Stimulated activated CD4-positive, alpha-beta T cell treated with anti-CD3 and anti-CD28 coated beads, Interleukin-1b, Interleukin-23, amount 100 ng/mL, for 48 hours (primary cell): ENCODE measurements at regions not wholly inside any gene's neighbourhood (a gene's known extent, or its start where the extent isn't known, plus 50 kb on each side); places are given as distances from the start of the nearest gene placed in this dataset.
A peak's percentile ranks its signal among the peaks of the same experiment; 100 is the strongest.

ENCODE experiments used
- DNase-seq: peaks from one replicate; pipeline ENCODE4 v3.0.0-alpha.2; 2020

DNA sequence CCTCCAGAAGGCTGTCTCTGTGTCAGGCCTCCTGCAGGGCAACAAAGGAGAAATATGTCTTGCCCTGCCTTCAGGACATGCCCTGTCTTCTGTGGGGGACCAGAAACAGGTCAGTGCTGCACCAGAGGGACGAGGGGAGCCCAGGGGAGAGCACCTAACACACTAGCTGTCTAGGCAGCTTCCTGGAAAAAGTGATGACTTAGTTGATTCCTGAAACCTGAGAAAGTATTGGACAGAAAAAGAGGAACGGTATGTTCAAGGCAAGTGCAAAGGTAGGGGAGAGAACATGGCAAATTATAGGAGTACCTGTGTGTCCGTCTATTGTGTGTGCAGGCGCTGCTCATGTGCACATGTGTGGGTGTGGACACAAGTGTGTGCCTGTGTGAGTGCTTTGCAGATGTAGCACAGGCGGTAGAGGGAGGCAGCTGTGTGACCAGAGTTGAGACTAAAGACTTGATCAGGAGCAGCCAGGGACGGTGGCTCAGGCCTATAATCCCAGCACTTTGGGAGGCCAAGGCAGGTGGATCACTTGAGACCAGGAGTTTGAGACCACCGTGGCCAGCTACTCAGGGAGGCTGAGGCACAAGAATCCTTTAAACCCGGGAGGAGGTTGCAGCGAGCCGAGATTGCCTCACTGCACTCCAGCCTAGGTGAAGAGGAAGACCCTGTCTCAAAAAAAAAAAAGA is 119.5 kb downstream of the GYPC start:
- no peak for DNase-seq

DNA sequence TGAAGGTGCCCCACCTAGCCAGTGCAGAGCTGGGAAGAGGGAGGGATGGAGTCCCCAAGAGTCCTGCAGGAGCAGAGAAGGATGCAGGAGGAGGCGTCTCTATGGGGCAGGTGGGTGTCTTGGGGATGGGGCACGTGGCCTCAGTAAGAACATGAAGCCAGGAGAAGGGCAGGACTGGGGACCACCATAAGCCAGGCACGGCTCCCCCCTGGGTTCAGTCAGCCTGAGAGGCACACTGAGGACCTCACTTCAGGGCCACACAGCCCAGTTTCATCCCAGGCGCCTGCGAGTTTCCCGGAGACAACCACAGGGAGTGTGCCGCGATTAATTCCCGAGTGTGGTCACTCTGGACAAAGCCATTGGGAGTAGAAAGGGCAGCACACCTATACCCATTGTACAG is 120.3 kb downstream of the GYPC start:
- DNase-seq: no peak

DNA sequence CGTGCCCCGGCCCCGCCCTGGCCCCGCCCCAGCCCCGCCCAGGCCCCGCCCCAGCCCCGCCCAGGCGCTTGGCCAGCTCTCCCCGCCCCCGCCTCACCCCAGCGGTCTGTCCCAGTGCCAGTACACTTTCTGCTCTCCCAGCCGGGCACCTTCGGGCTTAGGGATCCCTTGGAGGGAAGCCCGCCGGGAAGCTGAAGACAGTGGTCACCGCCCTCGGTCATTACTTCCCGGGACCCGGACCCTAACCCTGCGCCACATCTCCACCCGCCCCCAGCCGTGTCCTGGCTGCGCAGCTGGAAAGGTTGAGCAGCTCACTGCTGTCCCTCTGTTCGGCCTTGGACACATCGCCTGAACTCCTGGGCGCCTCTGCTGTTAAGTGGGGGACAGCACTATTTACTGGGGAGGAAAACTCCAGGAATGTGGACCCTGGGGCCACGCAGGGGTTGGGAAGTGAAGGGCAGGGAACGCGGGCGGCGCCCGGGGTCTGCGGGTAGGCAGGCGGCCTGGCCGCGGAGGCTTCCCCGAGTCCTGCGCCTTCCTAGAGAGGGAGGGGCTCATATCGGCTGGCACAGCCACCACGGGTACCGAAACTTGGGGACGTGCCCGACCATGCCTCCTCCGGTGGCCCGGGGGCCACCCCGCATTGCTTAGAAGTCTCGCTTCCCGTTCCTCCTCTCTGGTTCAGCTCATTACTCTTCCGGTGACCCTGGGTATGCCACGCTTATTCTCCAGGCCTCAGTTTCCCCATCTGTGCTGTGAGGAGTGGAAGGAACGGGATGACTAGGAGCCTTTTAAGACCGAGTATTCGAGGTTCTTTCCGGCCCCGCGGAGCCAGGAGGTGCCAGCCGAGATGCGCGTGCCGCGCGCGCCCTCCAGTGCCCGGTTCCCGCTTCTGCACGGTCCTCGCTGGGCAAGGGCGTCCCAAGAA is 121.0 kb downstream of the GYPC start:
- DNase-seq: peak; percentile 80

DNA sequence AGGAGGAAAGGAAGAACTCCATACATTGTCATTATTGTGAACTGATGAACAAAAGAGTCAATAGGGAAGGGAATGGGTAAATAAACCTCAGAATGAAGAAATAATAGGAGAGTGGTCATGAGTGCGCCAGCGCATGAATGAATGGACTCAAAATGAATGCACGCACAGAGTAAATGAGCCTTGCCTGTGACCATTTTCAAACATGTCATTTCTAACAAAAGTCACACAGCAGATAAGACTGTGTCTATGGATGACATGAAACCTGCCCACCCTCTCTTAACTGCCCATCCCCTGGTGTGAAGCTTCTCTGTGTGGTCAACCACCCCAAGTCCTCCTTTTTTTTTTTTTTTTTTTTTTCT is 121.1 kb upstream of the TEX51 start:
- no peak for DNase-seq

DNA sequence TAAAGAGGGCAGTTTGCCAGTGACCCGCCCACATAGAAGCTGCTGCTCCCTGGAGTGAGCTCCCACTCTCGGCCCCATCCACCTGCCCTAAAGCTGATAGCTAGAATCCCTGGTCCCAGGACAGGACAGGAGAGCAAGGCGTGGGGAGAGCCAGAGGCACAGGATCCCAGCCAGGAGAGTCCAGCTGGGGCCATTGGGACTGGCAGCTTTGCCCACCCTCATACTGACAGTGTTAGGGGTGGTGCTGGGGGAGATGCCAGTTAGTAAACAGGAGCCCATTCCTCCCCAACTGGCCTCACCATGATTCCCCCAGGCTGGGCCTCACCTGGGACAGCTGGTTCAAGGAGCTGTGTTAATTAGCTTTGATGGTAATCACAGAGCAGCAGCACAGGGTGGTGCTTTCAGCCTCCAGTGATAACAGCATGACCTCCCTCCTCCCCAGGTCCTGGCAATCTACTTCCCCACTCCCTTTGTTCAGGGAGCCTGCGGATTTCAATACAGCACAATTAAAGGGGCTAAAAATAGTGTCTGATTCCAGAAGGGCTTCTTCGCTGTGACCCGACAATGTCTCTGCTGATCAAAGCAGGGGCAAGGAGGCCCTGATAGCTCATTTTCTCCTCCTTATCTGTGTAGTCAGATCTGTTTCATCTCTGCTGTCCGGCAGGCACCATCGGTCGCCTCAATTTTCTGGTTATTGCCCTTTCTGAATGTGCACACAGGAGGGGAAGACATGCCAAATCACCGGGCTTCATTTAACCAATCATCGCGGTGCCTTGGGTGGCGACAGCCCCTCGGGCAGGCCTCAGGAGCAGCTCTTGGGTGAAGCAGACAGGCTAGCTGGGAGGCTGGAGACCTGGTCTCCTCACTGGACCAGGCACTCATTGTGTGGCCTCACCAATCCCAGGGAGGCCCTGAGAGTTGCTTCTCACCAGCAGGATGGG is 119.9 kb upstream of the TEX51 start:
- no peak for DNase-seq

DNA sequence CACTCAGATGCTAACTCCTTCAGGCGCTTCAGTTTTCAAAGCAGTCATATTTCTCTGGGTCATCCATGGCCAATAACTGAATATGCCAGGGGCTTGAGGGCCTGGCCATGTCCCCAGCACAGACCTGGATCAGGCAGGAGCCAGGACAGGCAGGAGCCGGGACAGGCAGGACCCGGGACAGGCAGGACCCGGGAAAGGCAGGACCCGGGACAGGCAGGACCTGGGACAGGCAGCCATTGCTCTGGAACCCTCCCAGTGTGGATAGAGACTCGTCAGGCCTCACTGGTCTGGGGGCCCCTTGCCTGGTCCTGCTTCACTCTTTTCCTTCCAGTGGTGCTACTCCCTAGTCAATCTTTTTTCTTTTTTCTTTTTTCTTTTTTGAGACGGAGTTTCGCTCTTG is 117.5 kb upstream of the TEX51 start:
- no peak for DNase-seq

DNA sequence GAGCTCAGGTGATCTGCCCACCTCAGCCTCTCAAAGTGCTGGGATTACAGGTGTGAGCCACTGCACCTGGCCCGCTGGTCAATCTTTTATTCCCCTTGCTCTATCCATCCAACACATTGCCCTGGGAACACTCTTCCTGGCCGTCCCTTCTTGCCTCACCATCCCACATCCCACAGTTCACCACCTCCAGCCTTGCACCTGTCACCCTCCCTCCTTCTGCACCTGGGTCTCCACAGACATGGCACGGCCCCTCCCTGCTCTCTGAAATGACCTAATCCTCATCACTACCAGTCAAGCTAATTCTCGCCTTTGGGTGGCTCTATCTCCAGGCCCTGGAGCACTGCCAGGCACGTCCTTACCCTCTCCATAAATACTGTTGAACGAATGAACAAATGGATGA is 116.9 kb upstream of the TEX51 start:
- DNase-seq: no peak

DNA sequence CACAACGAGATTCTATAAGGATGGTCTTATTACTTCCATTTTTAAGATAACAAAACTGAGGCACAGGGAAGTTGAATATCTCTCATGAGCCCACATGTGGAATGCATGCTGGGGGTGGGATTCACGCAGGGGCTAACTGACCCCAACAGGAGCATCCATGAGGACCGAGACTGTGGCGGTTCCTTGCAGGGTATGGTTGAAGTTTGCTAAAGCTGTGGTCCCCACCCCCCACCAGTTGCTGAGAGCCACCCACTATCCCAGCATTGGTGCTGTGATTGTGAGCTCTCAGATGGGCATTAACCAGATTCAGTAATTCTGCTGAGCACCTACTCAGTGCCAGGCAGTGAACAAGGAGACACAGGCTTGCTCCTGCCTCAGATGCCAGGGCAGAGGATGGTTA is 116.0 kb upstream of the TEX51 start:
- DNase-seq: no peak

DNA sequence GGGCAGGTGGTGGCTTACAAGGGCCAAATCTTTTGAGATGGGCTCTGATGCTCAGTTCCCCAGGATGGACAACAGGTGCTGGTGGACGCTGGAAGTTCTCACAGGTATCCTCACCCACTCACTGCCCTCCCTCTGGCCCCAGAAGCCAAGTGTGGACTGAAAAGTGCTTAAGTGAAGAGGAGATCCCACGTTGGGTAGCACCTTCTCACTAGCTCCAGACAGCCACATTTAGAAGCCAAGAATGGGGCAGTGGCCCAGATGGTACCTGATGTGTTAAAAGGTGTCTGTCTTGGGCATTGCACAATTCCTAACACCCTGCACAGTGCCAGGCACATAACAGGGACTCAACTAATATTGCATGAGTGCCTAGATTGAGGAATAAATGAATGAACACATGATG is 115.3 kb upstream of the TEX51 start:
- DNase-seq: no peak

DNA sequence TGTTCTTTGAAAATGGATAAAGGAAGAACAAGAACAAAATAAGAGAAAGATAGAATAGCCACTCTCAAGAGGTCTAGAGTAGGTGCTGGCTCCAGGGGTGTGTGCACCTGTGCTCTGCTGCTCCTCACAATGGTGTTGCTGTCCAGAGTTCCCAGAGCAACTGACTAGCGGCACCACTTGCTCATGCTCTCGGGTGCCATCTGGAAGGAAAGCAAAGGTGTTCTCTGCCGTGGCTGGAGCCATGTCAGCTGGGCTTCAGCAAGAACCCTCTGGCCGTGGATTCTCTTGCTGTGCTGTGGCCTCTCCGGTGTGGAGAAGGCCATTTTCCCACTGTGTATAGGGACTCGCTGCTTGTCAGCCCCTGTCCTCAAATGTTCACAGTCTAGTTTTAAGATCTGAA is 114.6 kb upstream of the TEX51 start:
- no peak for DNase-seq

DNA sequence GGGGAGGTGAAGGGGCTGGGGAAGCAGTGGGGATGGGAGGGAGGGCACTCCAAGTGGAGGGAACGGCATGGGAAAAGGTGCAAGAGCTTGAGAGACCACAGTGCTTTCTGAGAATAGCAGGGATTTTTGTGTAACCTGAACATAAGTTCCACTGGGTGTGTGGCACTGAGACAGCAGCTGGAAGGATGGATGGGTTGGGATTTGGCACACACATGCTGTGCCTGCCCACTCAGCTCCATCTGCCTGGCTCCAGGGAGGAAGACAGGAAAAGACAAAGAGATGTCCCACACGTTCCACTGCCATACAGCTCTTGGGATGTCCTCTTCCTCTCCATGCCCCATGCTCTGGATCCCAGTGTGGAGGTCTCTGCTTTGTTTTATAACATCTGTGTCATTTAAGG is 114.1 kb upstream of the TEX51 start:
- no peak for DNase-seq

DNA sequence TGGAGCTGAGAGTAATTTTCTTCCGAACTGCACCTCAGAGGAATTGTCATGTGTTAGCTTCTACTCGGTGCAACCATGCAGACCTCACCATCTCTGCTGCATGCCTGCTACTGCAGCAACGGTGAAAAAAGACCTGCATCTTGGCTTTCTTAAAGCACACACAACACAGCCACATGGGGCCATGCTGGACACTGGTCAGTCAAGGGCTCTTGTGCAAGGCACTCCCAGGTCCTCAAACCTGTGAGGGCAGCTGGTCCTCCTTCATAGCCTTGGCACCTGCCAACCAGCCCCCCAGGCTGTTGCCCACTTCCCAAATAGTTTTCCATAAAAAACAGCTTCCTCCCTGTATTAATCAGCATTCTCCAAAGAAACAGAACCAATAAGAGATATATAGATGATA is 113.5 kb upstream of the TEX51 start:
- no peak for DNase-seq

DNA sequence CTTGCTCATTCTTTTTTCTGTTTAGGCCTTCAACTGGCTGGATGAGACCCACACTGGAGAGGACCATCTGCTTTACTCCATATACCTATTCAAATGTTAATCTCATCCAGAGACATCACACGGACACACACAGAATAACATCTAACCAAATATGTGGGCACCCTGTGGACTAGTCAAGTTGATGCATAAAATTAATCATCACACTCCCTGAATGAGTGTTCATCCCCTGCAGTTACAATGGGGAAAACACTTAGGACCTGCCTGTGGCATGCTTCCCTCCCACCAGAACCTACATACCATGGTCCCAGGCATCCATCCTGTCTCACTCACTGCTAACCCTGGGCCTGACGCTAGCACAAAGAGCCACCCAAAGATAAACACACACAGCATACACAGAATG is 112.8 kb upstream of the TEX51 start:
- DNase-seq: no peak

DNA sequence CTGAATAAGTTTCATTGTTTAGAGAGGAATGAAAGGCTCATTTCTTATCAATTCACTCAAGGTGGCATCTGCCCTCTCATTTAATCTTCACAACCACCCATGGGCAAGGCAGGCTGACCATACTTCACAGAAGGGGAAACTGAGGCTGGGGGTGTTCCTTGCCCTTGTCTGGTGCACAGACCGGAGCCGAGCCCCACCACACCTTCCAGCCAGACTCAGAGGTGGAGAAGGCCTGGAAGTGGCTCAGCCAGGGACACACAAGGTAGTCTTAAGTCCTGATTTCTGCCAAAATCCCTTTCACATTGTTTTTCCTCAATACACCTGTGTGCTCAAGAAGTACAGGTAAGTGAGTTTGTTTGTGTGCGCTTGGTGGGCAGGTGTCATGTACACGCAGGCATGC is 111.9 kb upstream of the TEX51 start:
- no peak for DNase-seq

DNA sequence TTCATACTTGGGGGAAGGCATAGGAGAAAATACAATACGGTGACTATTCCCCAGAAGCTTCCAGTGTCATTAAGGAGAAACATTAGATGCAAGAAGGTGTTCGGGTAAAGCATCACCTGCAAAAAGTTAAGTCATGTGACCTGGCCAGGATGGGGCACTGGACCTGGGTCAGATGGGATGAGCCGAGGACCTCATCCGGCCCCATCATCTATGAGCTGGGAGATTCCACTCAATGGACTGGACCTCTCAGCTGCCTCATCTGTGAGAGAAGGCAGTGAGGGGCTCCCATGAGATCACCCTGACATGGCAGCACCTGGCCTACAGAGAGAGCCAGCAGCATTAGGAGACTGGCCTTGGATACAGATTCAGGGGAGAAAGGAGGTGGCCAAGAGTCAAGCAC is 111.4 kb upstream of the TEX51 start:
- no peak for DNase-seq

DNA sequence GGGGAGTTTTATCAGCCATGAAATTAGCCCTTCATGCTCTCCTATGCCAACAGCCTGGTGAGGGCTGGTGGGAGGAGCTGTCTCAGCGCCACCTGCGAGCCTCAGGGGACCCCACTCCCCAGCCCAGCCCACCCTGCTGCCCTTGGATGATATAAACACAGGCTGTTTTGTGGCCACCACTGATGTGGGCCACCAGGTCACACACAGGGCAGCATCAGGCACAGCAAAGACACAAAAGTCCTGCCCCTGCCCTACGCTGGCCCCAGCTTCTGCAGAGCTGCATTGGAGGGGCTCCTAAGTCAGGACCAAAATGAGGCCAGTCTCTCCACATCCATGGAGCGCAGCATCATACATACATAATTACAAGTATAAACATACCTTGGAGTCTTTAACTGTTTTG is 110.6 kb upstream of the TEX51 start:
- DNase-seq: no peak

DNA sequence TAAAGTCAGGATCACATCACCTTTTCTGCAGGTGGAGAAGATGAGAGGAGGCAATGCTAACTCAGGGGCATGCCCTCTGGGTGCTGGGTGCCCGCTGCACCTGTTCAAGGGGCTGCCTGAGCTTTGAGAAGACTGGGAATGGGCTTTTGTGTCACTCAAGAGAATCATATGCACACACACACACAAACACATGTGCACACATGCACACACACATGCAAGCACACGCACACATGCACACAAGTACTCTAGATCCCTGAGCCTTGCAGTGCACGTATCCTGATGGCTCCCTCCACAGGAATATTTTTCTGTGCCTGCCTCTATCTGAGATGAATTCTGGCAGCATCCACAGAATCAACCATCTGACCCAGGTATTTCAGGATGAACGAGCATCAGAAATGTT is 110.0 kb upstream of the TEX51 start:
- no peak for DNase-seq

DNA sequence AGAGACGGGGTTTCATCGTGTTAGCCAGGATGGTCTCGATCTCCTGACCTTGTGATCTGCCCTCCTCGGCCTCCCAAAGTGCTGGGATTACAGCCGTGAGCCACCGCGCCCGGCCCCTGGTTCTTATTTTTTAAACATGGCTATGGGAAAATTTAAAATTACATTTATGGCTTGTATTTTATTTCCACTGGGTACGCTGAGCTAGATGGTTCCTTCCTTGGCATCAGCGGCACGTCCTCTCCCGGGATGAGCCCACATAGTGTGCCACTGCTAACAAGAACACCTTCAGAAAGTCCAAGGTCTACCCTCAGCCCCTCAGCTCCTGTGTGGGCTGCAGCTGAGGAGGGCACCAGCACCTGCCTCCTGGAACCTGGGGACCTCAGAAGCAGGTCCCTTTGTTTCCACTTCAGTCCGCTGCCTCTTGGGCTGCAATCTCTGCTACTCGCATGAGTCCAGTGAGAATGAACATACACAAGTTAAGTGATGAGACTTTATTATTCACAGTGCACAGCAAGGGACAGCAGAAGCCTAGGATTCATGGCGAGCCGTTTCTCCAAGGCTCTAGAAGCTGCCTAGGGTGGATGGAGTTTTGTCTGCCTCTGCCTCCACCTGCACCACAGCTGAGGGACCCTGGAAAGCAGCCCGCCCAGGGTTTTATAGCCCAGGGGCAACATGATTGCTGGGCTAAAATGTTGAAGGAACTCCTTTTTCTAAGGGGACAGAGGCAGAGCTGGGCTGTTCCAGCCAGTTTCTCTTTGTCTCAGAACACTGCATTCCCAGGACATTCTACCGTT is 107.5 kb upstream of the TEX51 start:
- no peak for DNase-seq

DNA sequence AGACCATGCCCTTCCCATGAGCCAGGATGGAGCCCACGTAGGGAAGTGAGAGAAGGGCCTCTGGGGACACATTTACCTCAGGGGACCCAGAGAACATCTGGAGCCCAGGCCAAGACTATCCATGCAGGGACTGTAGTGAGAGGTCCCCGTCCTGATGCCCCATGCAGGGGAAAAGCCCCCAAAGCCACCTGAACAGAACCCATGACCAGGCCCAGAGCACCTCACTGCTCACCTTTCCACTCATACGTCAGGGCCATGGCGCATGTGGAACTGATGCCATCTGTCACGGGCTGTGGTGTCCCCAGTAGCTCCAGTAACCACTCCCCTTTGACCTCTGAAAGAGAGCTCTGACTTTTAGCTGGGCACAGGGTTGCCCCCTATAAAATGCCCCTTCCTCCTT is 106.5 kb upstream of the TEX51 start:
- no peak for DNase-seq

DNA sequence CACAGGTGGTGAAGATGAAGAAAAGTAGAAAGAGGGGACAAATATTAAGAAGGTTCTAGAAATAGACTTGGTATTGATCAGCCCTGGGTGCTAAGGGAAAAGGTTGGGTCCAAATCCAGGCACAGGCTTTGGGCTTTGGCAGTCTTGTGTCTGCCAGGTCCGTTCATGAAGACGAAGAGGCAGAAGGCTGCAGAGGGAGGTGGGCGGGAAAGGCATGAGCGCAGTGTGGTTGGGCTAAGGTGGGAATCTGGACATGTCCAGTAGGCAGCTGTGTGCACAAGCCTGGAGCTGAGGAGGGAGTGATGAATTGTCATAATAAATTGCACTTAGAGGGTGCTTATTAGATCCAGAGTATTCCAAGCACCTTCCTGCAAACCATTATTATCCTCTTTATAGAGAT is 105.7 kb upstream of the TEX51 start:
- no peak for DNase-seq

DNA sequence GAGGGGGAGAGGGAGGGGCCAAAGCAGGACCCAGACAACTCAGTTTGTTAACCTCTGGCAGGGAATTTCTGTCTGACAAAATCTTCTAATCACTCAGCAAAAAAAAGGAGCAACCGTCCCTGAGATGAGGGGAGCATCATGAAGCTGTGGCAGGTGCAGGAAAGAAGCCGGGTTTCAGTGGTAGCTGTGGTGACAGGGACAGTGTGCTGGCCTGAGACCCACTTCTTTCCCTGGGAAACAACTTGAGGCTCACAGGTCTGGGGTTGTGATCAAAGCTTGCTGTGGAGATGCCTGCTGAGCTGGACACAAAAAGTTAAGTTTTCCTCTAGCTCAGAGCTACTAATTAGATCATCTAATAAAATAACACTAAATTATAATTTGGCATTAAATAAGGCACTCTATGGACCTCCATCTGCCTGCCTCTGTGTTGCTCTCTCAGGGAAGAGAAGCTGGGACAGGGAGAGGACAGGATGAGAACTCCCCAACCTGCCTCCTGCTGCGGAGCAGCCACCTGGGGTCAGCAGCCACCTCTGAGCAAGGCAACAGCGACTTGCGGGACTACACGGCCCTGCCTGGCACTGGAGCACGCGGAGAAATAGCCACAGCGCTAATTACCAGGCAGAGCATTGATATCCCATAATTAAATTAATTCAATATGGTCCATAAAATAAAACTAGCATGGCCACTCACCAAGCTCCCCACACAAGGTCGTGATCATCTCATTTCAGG is 104.6 kb upstream of the TEX51 start:
- DNase-seq: no peak

DNA sequence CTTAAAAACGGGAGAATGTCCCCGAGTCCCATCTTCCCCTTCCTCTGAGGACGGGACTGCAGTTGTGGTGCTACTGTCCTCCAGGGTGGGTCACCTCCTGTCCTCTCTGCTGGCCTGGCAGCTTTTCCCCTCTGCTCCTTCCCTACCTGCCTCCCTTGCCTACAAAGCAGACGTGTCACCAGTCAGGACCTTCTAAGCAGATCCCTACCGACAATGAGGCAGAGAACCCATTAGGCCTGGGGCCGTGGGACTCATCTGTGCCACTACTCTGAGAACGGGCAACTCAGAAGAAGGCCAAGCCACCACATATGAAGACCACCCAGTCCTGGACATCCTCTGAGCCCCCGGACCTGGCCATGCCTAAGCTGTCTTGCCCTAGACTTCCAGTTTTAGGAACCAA is 103.0 kb upstream of the TEX51 start:
- no peak for DNase-seq
